Astrocyte (in vitro differentiated cells and primary cell): ENCODE measurements at regions not wholly inside any gene's neighbourhood (a gene's known extent, or its start where the extent isn't known, plus 50 kb on each side); places are given as distances from the start of the nearest gene placed in this dataset.
A peak's percentile ranks its signal among the peaks of the same experiment; 100 is the strongest.

Experiments used
- DNase-seq: peaks from one replicate; pipeline ENCODE4 v3.0.0-alpha.2; 2010; ENCODE audit warnings: low read depth
- FAIRE-seq: peaks from 2 replicates; lab custom pipeline; 2011; peaks lifted over from hg19 to GRCh38; lab: Jason Lieb, UNC
- H2AFZ ChIP-seq: 2 replicates; pipeline ENCODE4 v1.6.0; 2012; ENCODE audit warnings: low read depth, low read length, inconsistent platforms
- H3K27ac ChIP-seq: 2 replicates; pipeline ENCODE4 v1.5.1; 2011; ENCODE audit warnings: low read depth, low read length, inconsistent platforms
- H3K27me3 ChIP-seq: 2 replicates; pipeline ENCODE4 v1.6.0; 2011; ENCODE audit warnings: low read length, inconsistent platforms; ENCODE audit not compliant: insufficient read depth
- H3K36me3 ChIP-seq: 2 replicates; pipeline ENCODE4 v1.5.1; 2011; ENCODE audit warnings: low read length, inconsistent platforms; ENCODE audit not compliant: insufficient read depth
- H3K4me1 ChIP-seq: 2 replicates; pipeline ENCODE4 v1.5.1; 2011; ENCODE audit warnings: low read length, inconsistent platforms; ENCODE audit not compliant: insufficient read depth
- H3K4me2 ChIP-seq: 2 replicates; pipeline ENCODE4 v1.6.0; 2012; ENCODE audit warnings: low read length, inconsistent platforms
- H3K4me3 ChIP-seq: 2 replicates; pipeline ENCODE4 v1.5.1; 2011; ENCODE audit warnings: low read depth, mild to moderate bottlenecking, low read length, inconsistent platforms; ENCODE audit not compliant: insufficient read depth
- H3K79me2 ChIP-seq: 2 replicates; pipeline ENCODE4 v1.6.0; 2012; ENCODE audit warnings: mild to moderate bottlenecking, low read length, inconsistent platforms; ENCODE audit not compliant: insufficient read depth
- H3K9ac ChIP-seq: 2 replicates; pipeline ENCODE4 v1.6.0; 2012; ENCODE audit warnings: mild to moderate bottlenecking, low read length, inconsistent platforms
- H3K9me3 ChIP-seq: 2 replicates; pipeline ENCODE4 v1.5.1; 2012; ENCODE audit warnings: low read depth, mild to moderate bottlenecking, low read length, inconsistent platforms; ENCODE audit not compliant: insufficient read depth
- H4K20me1 ChIP-seq: 2 replicates; pipeline ENCODE4 v1.6.0; 2012; ENCODE audit warnings: low read length, inconsistent platforms; ENCODE audit not compliant: insufficient read depth
- H3K27ac Mint-ChIP-seq: one replicate; pipeline ENCODE4 v1.8.0; 2021; ENCODE audit warnings: mild to moderate bottlenecking, mixed read lengths; ENCODE audit not compliant: unreplicated experiment
- H3K27me3 Mint-ChIP-seq: one replicate; pipeline ENCODE4 v1.8.0; 2021; ENCODE audit warnings: low read depth, mixed read lengths; ENCODE audit not compliant: unreplicated experiment
- H3K36me3 Mint-ChIP-seq: one replicate; pipeline ENCODE4 v1.8.0; 2021; ENCODE audit warnings: low read depth, mixed read lengths; ENCODE audit not compliant: unreplicated experiment
- H3K4me1 Mint-ChIP-seq: one replicate; pipeline ENCODE4 v1.8.0; 2021; ENCODE audit warnings: low read depth, mixed read lengths; ENCODE audit not compliant: unreplicated experiment
- H3K4me3 Mint-ChIP-seq: one replicate; pipeline ENCODE4 v1.8.0; 2021; ENCODE audit warnings: mild to moderate bottlenecking, moderate library complexity, mixed read lengths; ENCODE audit not compliant: unreplicated experiment
- H3K9me3 Mint-ChIP-seq: one replicate; pipeline ENCODE4 v1.8.0; 2021; ENCODE audit warnings: mild to moderate bottlenecking, mixed read lengths; ENCODE audit not compliant: unreplicated experiment
- CTCF ChIP-seq: IDR thresholded peaks from 2 replicates; pipeline ENCODE4 v1.5.1; 2011; ENCODE audit warnings: low read depth, mild to moderate bottlenecking, inconsistent platforms, low read length, moderate library complexity; ENCODE audit not compliant: insufficient read depth
- EZH2 ChIP-seq: IDR thresholded peaks from 2 replicates; pipeline ENCODE4 v1.6.1; 2012; ENCODE audit warnings: mild to moderate bottlenecking, low read length, inconsistent platforms; ENCODE audit not compliant: insufficient read depth

- H3K4me3 Mint-ChIP-seq: no peak overlapping the region
- no peak overlapping the region for H3K27ac ChIP-seq
- H3K4me1 Mint-ChIP-seq: peaks cover 7% of the 10 kb centered on the region
- TF ChIP-seq EZH2 (no peak), CTCF (peak; percentile 83)
- no peaks in the 10 kb centered on the region for H3K36me3 Mint-ChIP-seq
- peak; percentile 94 for FAIRE-seq
- no peaks in the 10 kb centered on the region for H3K9me3 Mint-ChIP-seq
- H3K9me3 ChIP-seq: no peaks in the 10 kb centered on the region
- peak; percentile 39 for DNase-seq
- peaks cover 13% of the 10 kb centered on the region for H3K4me1 ChIP-seq
- no peaks in the 10 kb centered on the region for H4K20me1 ChIP-seq
- H3K4me3 ChIP-seq: no peak overlapping the region
- peak overlapping the region; percentile 26 for H2AFZ ChIP-seq
- no peaks in the 10 kb centered on the region for H3K27me3 ChIP-seq
- no peak overlapping the region for H3K27ac Mint-ChIP-seq
- H3K36me3 ChIP-seq: no peaks in the 10 kb centered on the region
- peak overlapping the region; percentile 39 for H3K4me2 ChIP-seq
- H3K79me2 ChIP-seq: no peaks in the 10 kb centered on the region
- peaks cover 7% of the 10 kb centered on the region for H3K27me3 Mint-ChIP-seq
- no peak overlapping the region for H3K9ac ChIP-seq
Observed at GRCh38 chr2:13006829-13007717, 290.3 kb downstream of the TRIB2 start.

- H3K9me3 ChIP-seq: no peaks in the 10 kb centered on the region
- no peak overlapping the region for H3K4me3 ChIP-seq
- H3K36me3 ChIP-seq: no peaks in the 10 kb centered on the region
- DNase-seq (peak; percentile 35), FAIRE-seq (no peak)
- TF ChIP-seq EZH2 (no peak), CTCF (no peak)
- Mint-ChIP-seq H3K27me3 (peaks cover 5% of the 10 kb centered on the region), H3K9me3 (no peaks in the 10 kb centered on the region), H3K4me1 (peaks cover 7% of the 10 kb centered on the region), H3K36me3 (no peaks in the 10 kb centered on the region), H3K27ac (no peak overlapping the region), H3K4me3 (no peak overlapping the region)
- no peaks in the 10 kb centered on the region for H4K20me1 ChIP-seq
- no peak overlapping the region for H3K9ac ChIP-seq
- H3K4me1 ChIP-seq: peaks cover 6% of the 10 kb centered on the region
- H3K79me2 ChIP-seq: no peaks in the 10 kb centered on the region
- H3K27ac ChIP-seq: no peak overlapping the region
- no peak overlapping the region for H3K4me2 ChIP-seq
- no peak overlapping the region for H2AFZ ChIP-seq
- H3K27me3 ChIP-seq: no peaks in the 10 kb centered on the region
Observed at GRCh38 chr2:13009027-13009642, 292.4 kb downstream of the TRIB2 start.

GRCh38 chr2:13010283-13010682, 293.5 kb downstream of the TRIB2 start:
- Histone ChIP-seq H2AFZ (no peak overlapping the region), H3K4me2 (no peak overlapping the region), H3K9ac (no peak overlapping the region), H4K20me1 (no peaks in the 10 kb centered on the region), H3K36me3 (no peaks in the 10 kb centered on the region), H3K9me3 (no peaks in the 10 kb centered on the region), H3K27me3 (no peaks in the 10 kb centered on the region), H3K79me2 (no peaks in the 10 kb centered on the region), H3K4me3 (no peak overlapping the region), H3K27ac (no peak overlapping the region), H3K4me1 (peaks cover 6% of the 10 kb centered on the region)
- TF ChIP-seq EZH2 (no peak), CTCF (no peak)
- Mint-ChIP-seq H3K9me3 (no peaks in the 10 kb centered on the region), H3K4me3 (no peak overlapping the region), H3K4me1 (peaks cover 7% of the 10 kb centered on the region), H3K36me3 (no peaks in the 10 kb centered on the region), H3K27me3 (peaks cover 5% of the 10 kb centered on the region), H3K27ac (no peak overlapping the region)
- FAIRE-seq: no peak
- no peak for DNase-seq
